GM12892 (cell line): ENCODE measurements at regions not wholly inside any gene's neighbourhood (a gene's known extent, or its start where the extent isn't known, plus 50 kb on each side); places are given as distances from the start of the nearest gene placed in this dataset.

Experiments used
- DNase-seq: peaks from one replicate; pipeline ENCODE4 v3.0.0; 2011; ENCODE audit not compliant: insufficient read length
- FAIRE-seq: peaks from 2 replicates; lab custom pipeline; 2011; peaks lifted over from hg19 to GRCh38; lab: Jason Lieb, UNC
- POLR2A ChIP-seq: IDR thresholded peaks from 2 replicates; pipeline ENCODE4 v1.6.1; 2011; ENCODE audit warnings: low read depth, low read length, control low read depth
- POLR2AphosphoS5 ChIP-seq: IDR thresholded peaks from 2 replicates; pipeline ENCODE4 v1.6.1; 2011; ENCODE audit warnings: low read depth, low read length, control low read depth
- TAF1 ChIP-seq: IDR thresholded peaks from 2 replicates; pipeline ENCODE4 v1.6.1; 2011; ENCODE audit warnings: low read depth, mild to moderate bottlenecking, control low read depth, low read length, borderline replicate concordance

DNA sequence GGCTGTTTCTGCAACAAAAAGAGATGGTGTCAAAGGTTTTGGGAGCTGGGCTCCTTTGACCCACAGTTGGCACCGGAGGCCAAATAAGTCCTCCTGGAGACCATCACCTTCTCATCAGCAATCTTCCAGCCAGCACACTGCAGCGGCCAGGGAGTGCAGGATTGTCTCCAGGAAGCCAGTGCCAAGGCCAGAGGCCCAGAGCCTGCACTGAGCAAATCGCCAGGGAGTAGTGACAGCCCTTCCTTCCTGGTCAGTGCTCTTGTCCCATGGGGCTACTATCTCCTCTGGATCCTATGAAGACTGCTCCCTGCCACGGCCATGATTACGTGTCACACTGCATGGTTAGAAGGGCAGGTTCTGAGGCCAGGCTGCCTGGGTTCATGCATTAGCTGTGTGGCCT lies 134.3 kb upstream of the CRHR1 start:
- no peak for FAIRE-seq

DNA sequence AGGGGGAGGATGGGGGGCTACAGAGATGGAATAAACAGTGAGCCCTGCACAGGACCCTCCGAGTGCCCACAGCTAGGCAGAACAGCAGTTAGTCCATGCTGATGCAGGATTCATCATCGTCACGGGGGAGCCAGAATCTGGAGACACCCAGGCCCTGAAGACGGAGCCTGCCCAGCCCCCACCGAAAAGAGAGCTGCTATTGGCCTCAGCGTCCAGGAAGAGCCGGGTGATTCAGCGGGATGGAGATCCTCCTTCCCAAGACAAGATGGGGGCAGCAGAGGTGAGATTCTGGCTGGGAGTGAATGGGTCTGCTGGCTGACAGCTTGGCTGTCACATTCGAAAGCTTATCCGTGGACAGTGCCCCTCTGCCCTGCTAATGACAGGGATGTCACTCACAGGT lies 133.6 kb upstream of the CRHR1 start:
- TF ChIP-seq POLR2AphosphoS5, result no peak
- TF ChIP-seq POLR2A, result no peak
- TF ChIP-seq TAF1, result no peak
- no peak for FAIRE-seq
- no peak for DNase-seq

More for the DNA sequence above, 134.3 kb upstream of the CRHR1 start:
- no peak for DNase-seq
- TF ChIP-seq POLR2AphosphoS5 (no peak), TAF1 (no peak), POLR2A (no peak)

DNA sequence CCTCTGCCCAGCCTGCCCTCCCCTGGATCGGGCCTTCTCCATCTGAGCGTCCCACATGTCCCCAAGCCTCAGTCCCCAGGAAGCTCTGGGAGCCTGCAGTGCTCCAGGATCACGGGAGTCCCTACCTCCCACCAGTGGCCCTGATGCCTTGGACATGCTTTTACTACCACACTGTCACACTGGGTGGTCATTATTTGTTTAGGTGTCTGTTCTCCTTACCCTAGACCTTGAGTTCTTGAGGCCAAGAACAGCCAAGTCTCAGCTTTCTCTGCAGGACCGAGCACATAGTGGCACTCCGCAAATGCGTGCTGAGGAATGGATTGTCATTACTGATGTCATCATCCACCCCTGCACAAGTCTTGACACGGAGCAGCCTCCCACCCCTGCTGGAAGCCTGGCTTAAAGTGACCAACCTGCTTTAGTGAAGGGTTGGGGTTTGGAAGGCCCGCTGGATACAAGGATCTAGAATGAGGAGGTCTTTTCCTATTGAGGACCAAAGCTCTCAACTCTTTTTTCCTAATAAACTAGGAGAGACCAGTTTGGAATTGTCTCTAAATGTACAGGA lies 132.9 kb upstream of the CRHR1 start:
- FAIRE-seq (no peak), DNase-seq (no peak)
- TF ChIP-seq POLR2A (no peak), TAF1 (no peak), POLR2AphosphoS5 (no peak)

DNA sequence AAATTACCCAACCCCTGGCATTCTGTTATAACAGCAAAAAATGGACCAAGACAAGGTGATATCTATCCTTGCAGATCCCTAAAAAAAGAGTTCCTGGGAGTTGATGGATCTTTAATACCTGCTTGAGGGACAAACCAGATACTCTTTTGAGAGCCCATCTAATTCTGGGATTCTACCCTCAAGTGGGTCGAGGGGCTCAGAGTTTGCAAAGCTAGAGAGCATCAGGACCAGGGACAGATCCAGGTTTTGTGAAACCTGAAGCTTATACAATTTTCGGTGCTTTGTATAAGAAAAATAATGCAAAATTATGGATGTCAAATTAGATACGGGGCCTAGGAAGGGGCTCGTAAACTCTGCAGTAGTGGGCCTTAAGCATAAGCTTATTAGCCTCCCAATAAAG lies 130.5 kb upstream of the CRHR1 start:
- no peak for DNase-seq
- TF ChIP-seq POLR2AphosphoS5 (no peak), TAF1 (no peak), POLR2A (no peak)
- FAIRE-seq, result no peak

DNA sequence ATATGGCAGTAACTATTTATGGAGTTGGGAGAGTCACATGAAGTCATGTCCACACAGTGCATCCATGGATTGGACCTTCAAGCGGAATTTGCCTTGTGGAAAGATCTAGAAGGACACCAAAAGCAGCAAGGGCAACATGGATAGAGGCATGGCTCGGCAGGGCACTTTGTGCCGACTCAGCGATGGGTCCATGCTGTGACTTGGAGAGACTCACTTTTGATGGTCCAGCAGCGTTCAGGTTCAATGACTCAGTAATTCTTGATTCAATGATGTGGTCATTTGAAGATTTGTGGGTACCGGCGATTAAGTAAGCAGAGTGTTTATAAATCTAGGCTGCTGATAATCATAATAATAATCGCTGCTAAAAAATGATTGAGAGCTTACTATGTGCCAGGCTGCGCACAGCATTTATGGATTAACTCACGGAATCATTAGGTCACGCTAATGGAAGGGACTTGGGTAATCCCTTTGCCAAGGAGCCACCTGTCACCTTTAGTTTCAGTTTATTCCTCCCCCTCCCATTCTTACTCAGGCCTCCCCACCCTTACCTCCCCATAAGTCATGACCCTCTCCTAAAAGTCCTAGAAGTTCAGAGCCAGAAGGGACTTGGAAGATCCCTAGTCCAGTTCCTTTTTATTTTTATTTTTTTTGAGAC lies 127.5 kb upstream of the CRHR1 start:
- DNase-seq, result no peak
- no peak for FAIRE-seq
- no peak for TF ChIP-seq POLR2AphosphoS5
- TF ChIP-seq TAF1, result no peak
- TF ChIP-seq POLR2A, result no peak

DNA sequence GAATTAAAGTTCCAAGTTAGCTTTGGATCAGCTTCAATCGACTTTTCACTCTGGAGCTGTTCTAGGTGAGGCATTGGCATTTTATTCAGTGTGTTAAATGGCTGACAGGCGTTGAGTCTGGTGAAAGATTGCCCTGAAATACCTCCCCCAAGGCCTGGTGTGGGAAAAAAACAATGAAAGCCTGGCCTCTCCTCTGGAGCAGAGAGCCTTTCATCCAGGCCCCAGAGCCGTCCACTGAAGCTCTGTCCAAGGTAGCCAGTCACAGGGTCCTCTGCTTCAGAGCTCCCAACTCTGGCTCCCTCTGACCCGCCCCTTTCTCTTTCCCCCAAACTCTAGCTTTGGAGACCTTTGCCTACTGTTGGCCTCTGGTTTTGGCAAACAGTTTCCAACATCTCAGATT lies 123.6 kb upstream of the CRHR1 start:
- FAIRE-seq, result no peak
- TF ChIP-seq POLR2A, result no peak
- no peak for TF ChIP-seq TAF1
- TF ChIP-seq POLR2AphosphoS5, result no peak
- no peak for DNase-seq

DNA sequence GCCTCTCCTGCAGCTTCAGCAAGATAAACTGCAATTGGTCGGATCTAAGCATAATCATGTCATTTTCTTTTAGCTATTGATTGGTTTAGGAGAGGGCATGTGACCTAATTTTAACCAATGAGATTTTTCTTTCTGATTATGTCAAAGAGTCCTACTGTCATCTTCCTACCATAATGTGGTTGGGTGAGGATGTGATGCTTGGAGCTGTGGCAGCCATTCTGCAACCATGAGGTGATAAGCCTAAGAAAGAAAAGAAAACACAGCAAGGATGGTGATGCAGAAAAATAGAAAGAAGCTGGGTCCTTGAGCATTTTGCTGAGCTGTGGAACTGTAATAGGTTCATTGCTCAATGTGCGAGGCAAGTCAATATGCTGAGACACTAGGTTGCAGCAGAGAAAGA lies 121.7 kb upstream of the CRHR1 start:
- DNase-seq (no peak), FAIRE-seq (no peak)
- TF ChIP-seq POLR2AphosphoS5, result no peak
- TF ChIP-seq POLR2A, result no peak
- no peak for TF ChIP-seq TAF1

DNA sequence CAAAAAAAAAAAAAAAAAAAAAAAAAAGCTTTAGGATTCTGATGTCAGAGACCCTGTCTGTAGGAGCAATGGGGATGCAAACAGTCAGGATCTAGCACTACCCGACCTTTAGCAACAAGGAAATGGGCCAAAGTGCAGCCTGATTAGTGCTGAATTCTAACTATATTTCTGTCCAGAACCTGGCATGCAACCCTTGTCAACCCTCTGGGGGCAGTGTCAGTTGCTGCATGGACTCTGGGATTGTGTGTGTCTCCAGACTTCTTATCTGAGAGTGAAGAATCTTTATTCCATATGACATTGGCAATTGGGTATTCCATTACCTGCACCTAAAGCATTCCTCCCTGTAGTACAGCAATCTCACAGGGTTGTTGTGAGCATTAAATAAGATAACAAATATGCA lies 120.3 kb upstream of the CRHR1 start:
- FAIRE-seq, result no peak
- DNase-seq, result no peak
- no peak for TF ChIP-seq POLR2AphosphoS5

DNA sequence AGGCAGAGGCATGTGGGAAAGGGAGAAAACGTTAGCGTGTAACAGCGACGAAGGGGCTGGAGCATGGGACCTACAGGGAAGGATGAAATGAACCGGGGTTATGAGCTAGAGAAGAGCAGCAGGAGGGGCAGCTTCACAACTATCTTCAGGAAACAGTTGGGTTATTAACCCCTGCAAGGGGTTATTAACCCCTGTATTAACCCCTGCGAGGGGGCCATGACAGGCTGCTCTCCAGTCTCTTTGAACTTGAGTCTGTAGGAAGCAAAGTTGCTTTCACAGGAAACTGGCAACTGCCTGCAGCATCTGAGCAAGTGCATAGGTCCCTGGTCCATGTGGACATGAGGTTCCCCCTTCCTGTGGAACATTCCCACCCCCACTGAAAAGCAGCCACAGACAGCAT lies 119.2 kb upstream of the CRHR1 start:
- no peak for TF ChIP-seq POLR2AphosphoS5
- TF ChIP-seq TAF1, result no peak
- TF ChIP-seq POLR2A, result no peak
- DNase-seq, result no peak
- FAIRE-seq, result no peak

DNA sequence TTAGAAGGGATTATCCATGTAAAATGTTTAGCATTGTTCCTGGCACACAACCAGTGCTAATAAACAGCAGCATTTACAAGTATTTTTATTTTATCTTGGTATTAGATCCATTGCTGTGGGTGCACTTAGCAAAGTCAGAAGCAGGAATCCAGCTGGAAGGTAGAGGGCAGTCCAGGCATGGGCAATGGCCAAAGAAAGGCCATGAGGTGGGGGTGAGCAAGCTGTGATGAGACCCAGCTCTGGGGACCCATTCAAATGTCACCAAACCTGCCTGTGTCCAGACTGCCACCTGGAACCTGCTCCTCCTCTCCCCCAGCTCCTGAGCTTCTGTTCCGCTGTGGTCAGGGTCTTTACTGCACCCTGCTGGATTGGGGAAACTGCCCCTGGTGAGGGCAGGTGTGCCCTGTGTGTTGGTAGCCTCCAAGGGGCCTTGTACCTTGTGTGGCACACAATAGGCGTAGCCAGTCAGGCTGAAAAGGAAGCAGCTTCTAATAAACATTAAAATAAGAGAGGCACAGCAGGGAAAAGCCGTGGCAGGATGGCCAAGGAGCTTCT lies 118.0 kb upstream of the CRHR1 start:
- DNase-seq, result no peak
- TF ChIP-seq POLR2A (no peak), TAF1 (no peak), POLR2AphosphoS5 (no peak)
- no peak for FAIRE-seq

DNA sequence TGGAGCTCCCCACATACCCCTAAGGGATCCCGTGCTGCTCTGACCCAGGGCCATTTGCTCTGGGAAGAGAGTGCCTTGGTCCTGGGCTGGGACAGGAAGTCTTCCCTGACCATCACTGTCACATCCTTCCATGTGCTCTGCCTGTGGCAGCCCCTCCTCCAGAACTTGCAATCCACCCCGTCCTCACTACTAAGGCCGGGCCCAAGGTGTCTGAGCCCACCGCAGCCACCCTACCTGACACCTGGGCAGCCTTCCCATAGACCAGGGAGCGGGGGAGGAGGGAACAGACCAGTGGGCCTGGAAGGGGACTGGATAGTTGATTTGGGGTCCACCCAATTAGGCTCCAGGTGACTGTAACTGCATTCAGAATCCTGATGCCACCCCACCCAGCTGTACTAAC lies 117.5 kb upstream of the CRHR1 start:
- FAIRE-seq, result no peak
- no peak for TF ChIP-seq POLR2AphosphoS5
- TF ChIP-seq POLR2A, result no peak
- no peak for TF ChIP-seq TAF1
- no peak for DNase-seq

DNA sequence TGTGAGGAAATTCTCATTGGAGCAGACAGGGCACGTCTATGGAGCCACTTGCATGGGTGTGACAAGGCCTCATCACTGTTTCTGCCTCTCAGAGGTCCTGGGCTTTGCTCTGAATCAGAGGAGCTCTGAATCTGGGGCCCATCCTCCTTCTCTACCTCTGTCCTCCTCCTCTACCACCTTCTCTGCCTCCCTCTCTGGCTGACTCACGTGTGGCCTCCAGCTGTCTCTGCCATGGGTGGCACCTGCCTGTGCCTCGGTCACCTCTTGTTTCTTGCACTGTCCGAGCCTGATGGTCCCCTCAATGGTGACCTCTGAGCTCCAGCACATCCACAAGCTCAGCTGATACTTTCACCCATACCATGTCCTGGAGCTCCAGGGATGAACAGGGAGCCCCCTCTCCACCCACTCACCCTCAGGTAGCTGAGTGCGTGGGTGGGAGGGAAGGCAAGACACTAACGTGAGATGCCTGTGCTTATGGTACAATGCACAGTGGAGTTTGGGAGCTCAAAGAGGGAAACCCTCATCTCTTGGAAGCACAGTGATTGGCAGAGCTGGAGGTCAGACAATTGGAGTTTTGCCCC lies 116.4 kb upstream of the CRHR1 start:
- DNase-seq (no peak), FAIRE-seq (no peak)
- TF ChIP-seq TAF1 (no peak), POLR2A (no peak), POLR2AphosphoS5 (no peak)
